ENCODE measurements at regions not wholly inside any gene's neighbourhood (a gene's known extent, or its start where the extent isn't known, plus 50 kb on each side); places are given as distances from the start of the nearest gene placed in this dataset.

DNA sequence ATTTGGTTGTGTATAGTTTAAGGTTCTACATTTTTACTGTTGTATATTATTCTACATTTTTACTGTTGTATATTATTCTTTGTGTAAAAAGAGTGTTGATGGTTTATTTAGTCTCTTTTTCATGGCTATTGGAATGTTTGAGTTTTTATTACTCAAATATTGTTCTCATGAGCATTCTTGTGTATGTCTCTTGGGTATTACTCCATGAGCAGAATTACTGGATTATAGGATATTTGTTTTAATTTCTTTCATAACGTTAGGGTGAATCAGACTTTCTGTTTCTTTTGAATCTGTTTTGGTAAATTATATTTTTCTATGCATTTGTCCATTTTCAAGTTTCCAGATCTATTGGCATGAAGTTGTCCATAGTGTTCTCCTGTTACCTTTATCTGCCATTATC lies 111.6 kb downstream of the DYNAP start (continued):
- TF ChIP-seq, protein P1, sequence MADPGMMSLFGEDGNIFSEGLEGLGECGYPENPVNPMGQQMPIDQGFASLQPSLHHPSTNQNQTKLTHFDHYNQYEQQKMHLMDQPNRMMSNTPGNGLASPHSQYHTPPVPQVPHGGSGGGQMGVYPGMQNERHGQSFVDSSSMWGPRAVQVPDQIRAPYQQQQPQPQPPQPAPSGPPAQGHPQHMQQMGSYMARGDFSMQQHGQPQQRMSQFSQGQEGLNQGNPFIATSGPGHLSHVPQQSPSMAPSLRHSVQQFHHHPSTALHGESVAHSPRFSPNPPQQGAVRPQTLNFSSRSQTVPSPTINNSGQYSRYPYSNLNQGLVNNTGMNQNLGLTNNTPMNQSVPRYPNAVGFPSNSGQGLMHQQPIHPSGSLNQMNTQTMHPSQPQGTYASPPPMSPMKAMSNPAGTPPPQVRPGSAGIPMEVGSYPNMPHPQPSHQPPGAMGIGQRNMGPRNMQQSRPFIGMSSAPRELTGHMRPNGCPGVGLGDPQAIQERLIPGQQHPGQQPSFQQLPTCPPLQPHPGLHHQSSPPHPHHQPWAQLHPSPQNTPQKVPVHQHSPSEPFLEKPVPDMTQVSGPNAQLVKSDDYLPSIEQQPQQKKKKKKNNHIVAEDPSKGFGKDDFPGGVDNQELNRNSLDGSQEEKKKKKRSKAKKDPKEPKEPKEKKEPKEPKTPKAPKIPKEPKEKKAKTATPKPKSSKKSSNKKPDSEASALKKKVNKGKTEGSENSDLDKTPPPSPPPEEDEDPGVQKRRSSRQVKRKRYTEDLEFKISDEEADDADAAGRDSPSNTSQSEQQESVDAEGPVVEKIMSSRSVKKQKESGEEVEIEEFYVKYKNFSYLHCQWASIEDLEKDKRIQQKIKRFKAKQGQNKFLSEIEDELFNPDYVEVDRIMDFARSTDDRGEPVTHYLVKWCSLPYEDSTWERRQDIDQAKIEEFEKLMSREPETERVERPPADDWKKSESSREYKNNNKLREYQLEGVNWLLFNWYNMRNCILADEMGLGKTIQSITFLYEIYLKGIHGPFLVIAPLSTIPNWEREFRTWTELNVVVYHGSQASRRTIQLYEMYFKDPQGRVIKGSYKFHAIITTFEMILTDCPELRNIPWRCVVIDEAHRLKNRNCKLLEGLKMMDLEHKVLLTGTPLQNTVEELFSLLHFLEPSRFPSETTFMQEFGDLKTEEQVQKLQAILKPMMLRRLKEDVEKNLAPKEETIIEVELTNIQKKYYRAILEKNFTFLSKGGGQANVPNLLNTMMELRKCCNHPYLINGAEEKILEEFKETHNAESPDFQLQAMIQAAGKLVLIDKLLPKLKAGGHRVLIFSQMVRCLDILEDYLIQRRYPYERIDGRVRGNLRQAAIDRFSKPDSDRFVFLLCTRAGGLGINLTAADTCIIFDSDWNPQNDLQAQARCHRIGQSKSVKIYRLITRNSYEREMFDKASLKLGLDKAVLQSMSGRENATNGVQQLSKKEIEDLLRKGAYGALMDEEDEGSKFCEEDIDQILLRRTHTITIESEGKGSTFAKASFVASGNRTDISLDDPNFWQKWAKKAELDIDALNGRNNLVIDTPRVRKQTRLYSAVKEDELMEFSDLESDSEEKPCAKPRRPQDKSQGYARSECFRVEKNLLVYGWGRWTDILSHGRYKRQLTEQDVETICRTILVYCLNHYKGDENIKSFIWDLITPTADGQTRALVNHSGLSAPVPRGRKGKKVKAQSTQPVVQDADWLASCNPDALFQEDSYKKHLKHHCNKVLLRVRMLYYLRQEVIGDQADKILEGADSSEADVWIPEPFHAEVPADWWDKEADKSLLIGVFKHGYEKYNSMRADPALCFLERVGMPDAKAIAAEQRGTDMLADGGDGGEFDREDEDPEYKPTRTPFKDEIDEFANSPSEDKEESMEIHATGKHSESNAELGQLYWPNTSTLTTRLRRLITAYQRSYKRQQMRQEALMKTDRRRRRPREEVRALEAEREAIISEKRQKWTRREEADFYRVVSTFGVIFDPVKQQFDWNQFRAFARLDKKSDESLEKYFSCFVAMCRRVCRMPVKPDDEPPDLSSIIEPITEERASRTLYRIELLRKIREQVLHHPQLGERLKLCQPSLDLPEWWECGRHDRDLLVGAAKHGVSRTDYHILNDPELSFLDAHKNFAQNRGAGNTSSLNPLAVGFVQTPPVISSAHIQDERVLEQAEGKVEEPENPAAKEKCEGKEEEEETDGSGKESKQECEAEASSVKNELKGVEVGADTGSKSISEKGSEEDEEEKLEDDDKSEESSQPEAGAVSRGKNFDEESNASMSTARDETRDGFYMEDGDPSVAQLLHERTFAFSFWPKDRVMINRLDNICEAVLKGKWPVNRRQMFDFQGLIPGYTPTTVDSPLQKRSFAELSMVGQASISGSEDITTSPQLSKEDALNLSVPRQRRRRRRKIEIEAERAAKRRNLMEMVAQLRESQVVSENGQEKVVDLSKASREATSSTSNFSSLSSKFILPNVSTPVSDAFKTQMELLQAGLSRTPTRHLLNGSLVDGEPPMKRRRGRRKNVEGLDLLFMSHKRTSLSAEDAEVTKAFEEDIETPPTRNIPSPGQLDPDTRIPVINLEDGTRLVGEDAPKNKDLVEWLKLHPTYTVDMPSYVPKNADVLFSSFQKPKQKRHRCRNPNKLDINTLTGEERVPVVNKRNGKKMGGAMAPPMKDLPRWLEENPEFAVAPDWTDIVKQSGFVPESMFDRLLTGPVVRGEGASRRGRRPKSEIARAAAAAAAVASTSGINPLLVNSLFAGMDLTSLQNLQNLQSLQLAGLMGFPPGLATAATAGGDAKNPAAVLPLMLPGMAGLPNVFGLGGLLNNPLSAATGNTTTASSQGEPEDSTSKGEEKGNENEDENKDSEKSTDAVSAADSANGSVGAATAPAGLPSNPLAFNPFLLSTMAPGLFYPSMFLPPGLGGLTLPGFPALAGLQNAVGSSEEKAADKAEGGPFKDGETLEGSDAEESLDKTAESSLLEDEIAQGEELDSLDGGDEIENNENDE (IDR thresholded peaks at IDR 0.05; ENCODE audit: insufficient replicate concordance, low read length), result no peak
- TF ChIP-seq, protein P2, sequence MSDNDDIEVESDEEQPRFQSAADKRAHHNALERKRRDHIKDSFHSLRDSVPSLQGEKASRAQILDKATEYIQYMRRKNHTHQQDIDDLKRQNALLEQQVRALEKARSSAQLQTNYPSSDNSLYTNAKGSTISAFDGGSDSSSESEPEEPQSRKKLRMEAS (IDR thresholded peaks at IDR 0.05), result no peak

Data from H1 (cell line).